ENCODE measurements at regions not wholly inside any gene's neighbourhood (a gene's known extent, or its start where the extent isn't known, plus 50 kb on each side); places are given as distances from the start of the nearest gene placed in this dataset.

DNA sequence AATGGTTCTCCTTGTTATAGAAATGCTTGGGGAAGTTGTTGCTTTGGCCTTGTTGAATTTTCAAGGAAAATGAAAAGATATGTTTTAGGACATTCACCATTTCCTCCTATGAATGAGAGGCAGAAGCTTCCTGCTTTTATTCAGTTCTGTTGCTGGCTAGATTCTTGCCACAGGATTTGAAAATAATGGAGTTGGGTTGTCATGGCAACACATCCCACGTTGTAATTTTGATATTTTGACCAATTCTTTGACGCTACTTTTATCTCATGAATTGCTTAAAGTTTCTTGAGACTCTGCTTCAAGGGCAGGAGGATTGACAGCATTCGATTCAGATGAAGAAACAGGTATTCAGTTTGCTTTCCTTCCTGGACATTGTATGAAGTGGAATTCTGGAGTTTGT lies 331.5 kb downstream of the PRDM2 start:
- no peak for FAIRE-seq
- DNase-seq (ENCODE audit: insufficient read length, low spot score): no peak

DNA sequence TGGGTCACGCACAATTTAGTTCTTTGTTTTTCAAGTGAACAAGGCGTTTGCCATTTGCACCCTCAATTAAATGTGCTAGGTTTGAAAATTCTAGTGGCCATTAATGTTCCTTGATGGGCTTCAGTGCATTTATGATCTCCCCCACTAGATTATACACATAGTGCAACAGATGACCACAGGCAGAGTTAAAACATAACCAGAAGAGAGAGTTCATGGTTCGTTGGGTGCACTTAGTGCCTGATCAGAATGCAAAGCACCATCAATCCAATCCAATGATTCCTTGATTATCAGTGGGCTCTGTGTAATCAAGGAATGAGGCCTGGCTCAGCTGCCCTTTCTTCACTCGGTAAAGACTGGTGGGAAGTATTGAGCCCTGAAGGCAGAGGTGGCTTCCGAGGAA lies 334.5 kb downstream of the PRDM2 start:
- no peak for FAIRE-seq
- no peak for DNase-seq (ENCODE audit: insufficient read length, low spot score)

DNA sequence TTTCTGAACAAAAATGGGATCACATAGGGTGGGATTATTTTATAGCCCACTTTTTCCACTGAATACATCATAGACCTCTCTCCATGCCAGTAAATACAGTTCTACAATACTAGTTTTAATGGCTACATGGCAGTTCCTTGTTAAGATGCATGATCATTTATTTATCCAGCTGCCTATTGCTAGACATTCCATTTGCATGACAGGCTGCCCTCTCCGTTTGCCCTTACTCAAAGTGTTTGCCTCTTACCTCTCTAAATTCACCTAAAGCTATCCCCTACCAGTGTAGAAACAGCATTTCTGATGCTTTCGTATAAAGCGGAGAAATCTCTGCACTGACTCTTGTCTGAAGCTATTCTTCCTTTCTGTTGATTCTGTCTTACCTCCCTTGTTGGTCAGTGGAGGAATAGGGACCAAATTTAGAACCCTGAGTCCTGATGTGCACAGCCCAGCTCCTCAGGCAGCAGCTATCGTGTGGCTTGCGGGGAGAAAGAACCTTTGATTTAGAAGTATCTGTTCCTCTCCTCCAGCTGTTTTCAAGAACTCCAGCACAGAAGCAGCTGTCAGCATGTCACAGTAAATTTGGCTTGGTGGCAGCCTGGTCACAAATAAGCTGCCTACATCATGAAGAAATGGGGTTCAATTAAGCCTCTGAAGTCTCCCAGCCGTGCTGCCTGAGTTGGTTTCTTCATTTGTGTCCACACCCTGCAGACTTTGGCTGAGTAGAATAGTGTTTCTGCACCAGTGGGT lies 337.3 kb downstream of the PRDM2 start:
- DNase-seq (ENCODE audit: insufficient read length, low spot score) (no peak), FAIRE-seq (no peak)

GRCh38 chr1:14039582-14040430 lies 339.8 kb downstream of the PRDM2 start:
- FAIRE-seq: no peak
- DNase-seq (ENCODE audit: insufficient read length, low spot score): no peak

GRCh38 chr1:14049965-14050364 lies 350.0 kb downstream of the PRDM2 start:
- FAIRE-seq (no peak), DNase-seq (ENCODE audit: insufficient read length, low spot score) (no peak)

- DNase-seq (ENCODE audit: insufficient read length, low spot score) (no peak), FAIRE-seq (no peak)
Observed at GRCh38 chr1:14055442-14056223, 355.6 kb downstream of the PRDM2 start.

- DNase-seq (ENCODE audit: insufficient read length, low spot score) (no peak), FAIRE-seq (no peak)
Observed at GRCh38 chr1:14057640-14058039, 357.7 kb downstream of the PRDM2 start.

DNA sequence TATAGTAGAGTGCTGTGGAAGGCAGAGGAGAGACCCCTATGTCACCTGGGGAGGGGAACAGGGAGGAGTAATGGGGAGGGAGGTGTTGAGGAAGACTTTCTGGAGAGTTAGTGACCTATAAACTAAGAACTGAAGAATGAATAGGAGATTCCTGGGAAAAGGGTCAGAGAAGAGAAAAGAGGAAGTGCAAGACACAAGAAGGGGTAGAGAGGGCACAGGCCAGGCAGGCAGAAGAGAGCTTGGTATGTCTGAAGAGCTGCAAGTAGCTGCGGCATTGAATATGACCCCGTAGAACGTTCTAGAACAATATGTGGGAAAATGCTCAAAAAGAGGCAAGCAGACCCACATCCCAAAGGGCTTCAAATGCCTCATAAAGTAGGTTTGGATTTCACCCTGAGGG lies 361.2 kb downstream of the PRDM2 start:
- DNase-seq (ENCODE audit: insufficient read length, low spot score) (no peak), FAIRE-seq (no peak)

- FAIRE-seq (no peak), DNase-seq (ENCODE audit: insufficient read length, low spot score) (no peak)
Observed at GRCh38 chr1:14061722-14062121, 361.7 kb downstream of the PRDM2 start.

DNA sequence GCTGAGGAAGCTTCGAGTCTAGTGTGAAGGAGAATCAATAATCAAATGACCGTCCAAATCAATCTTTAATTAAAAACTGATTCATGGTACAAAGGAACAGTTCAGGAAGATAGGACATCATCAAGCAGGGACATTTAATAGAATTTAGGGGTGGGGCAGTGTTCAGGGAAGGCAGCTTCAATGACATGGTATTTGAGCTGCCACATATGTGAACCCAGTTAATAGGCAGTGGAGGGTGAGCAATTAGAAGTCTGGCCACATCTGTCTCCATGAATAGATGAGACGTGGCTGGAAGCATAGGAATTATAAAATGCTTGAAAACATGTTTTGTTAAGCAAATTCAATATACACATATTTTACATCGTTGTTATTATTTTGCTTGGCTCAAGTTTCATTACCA lies 362.7 kb downstream of the PRDM2 start:
- FAIRE-seq (no peak), DNase-seq (ENCODE audit: insufficient read length, low spot score) (no peak)

DNA sequence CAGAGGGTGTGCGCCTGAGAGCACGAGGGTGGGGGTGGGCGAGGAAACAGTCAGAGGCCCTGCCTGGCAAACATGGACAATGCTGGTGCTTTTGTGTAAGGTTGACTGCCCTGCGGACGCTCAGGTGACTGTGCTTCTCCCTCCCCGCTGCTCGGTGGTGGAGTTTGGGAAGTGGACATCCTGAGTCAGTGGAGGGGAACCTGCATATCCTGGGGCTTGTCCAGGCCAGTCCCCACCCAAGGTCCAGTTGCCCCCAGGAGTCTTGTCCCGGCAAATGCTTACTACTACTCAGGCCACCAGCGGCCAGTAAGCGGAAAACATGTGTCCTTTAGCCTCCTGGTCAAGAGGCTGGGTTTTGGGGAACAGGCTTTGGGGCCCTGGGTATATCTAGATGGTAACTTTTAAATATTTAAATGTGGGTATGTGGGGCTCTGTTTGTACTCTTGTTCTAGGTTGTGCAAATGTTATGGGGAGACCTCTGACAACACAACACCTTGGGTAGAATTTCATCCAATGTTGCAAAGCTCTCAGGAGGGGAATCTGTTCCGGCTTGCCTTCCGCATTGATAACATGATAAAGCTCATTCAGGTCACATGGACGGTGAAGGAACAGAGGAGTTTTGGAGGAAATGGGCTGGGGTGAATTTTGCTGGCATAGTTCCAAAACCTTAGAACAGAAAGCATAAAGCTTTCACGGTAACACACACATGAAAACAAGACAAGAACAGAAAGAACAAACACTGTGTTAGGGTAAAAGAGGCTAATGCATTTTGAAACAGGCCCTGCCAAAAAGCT lies 364.9 kb downstream of the PRDM2 start:
- no peak for FAIRE-seq

DNA sequence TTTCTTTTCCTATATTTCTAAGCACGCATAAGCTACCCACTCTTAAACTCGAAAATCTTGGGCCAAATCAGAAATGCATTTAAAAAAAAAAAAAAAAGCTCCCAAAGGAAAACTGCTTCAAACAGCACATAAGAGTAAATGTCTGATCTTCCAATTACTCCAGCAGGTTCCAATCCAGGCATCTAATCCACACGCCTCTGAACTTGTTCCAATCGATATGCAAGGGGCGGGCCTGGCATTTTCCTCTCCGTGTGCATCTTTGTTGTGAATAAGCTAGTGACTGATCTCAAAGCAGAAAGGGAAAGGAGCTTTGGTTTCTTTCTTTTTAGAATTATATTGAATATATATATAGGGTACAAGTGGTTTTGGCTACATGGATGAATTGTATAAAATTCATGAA lies 365.5 kb downstream of the PRDM2 start:
- no peak for DNase-seq (ENCODE audit: insufficient read length, low spot score)
- no peak for FAIRE-seq

More for the DNA sequence above, 364.9 kb downstream of the PRDM2 start:
- no peak for DNase-seq (ENCODE audit: insufficient read length, low spot score)

DNA sequence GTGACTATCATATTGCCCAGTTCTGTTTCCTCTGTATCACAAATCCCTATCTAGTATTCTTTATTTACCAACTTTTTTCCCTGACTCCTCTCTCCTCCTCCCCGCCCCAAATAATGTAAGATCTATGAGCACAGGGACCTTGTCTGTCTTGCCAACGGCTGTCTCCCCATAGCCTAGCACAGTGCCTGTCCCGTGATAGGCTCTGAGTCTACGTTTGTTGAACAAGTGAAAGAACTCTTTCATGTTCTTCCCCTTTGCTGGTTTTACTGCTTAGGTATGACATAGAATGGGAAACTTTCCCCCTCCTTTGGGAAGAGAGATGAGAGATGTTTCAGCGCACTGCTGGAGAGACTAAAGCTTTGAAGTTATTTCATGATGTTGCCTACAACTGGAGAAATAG lies 367.0 kb downstream of the PRDM2 start:
- DNase-seq (ENCODE audit: insufficient read length, low spot score): no peak
- FAIRE-seq: no peak

GRCh38 chr1:14067711-14068110 lies 367.7 kb downstream of the PRDM2 start:
- FAIRE-seq (no peak), DNase-seq (ENCODE audit: insufficient read length, low spot score) (no peak)

DNA sequence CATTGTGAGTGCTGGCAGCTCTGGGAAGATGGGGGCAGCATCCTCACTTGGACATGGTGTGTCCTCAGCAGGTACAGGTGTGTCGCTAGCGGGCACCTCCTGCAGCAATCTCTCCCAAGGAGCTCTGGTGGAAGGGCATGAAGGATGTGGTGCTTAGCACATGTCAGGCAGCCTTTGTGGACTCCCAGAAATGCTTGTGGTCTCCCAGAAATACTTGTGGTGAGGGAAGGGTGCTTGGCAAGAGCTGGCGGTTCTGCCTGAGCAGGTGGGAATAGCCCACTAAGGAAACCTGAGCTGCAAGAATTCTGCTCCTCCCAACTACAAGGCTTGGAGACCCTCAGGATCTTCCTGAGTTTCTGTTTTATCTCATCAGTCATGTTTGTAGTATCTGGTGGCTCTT lies 371.6 kb downstream of the PRDM2 start:
- FAIRE-seq (no peak), DNase-seq (ENCODE audit: insufficient read length, low spot score) (no peak)

GRCh38 chr1:14080653-14081052 lies 380.7 kb downstream of the PRDM2 start:
- FAIRE-seq: no peak
- no peak for DNase-seq (ENCODE audit: insufficient read length, low spot score)

DNA sequence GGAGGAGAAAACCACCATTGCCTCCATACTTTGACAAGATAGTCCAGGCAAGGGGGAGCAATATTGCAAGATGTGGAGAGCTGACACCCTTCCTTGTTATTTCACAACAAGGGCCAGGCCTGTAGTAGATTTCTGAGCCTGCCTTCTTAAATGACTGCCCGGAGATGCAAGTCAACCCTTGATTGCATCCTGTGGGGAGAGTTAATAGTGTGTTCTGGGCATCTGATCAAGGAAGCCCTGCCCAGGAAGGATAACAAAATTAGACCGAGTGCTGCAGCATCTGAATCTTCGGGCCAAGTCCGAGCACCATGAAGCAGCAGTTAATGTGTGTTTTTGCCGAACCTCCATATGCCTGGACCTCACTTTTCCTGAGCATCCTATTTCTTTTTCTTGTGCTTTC lies 382.3 kb downstream of the PRDM2 start:
- DNase-seq (ENCODE audit: insufficient read length, low spot score): no peak
- no peak for FAIRE-seq

- FAIRE-seq (no peak), DNase-seq (ENCODE audit: insufficient read length, low spot score) (no peak)
Observed at GRCh38 chr1:14083277-14083676, 383.3 kb downstream of the PRDM2 start.

GRCh38 chr1:14083706-14084105 lies 383.7 kb downstream of the PRDM2 start:
- no peak for FAIRE-seq
- DNase-seq (ENCODE audit: insufficient read length, low spot score): no peak

- FAIRE-seq (no peak), DNase-seq (ENCODE audit: insufficient read length, low spot score) (no peak)
Observed at GRCh38 chr1:14090062-14090461, 390.1 kb downstream of the PRDM2 start.

DNA sequence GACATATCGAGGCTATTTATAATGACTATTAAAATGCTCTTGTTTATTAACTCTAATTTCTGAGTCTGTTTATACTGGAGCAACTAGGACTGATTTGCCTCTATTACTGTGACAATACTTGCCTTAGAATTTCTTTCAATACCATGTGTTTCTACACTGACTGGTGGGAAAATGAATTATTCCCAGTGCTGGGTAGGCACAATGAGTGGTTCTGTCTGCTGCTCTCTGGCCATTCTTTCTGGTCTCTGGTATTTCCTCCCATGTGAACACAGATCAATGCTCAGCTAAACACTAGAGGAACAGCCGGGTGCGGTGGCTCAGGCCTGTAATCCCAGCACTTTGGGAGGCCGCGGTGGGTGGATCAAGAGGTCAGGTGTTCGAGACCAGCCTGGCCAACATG lies 390.5 kb downstream of the PRDM2 start:
- no peak for FAIRE-seq
- no peak for DNase-seq (ENCODE audit: insufficient read length, low spot score)

Measured in GM19239 (cell line).